GM23248 (cell line): ENCODE measurements at regions not wholly inside any gene's neighbourhood (a gene's known extent, or its start where the extent isn't known, plus 50 kb on each side); places are given as distances from the start of the nearest gene placed in this dataset.

Source experiments
- EZH2 ChIP-seq: fragments of 200-600 bp; sonication (generic); IDR thresholded peaks from 2 replicates; pipeline ENCODE4 v1.6.1; 2018; ENCODE audit warnings: antibody characterized with exemption, mild to moderate bottlenecking; ENCODE audit not compliant: insufficient read depth, poor library complexity, severe bottlenecking
- EZH2phosphoT487 ChIP-seq: fragments of 200-600 bp; sonication (generic); IDR thresholded peaks from 2 replicates; pipeline ENCODE4 v1.6.1; 2018; ENCODE audit warnings: antibody characterized with exemption, moderate library complexity, mild to moderate bottlenecking, low read depth; ENCODE audit not compliant: insufficient read depth

DNA sequence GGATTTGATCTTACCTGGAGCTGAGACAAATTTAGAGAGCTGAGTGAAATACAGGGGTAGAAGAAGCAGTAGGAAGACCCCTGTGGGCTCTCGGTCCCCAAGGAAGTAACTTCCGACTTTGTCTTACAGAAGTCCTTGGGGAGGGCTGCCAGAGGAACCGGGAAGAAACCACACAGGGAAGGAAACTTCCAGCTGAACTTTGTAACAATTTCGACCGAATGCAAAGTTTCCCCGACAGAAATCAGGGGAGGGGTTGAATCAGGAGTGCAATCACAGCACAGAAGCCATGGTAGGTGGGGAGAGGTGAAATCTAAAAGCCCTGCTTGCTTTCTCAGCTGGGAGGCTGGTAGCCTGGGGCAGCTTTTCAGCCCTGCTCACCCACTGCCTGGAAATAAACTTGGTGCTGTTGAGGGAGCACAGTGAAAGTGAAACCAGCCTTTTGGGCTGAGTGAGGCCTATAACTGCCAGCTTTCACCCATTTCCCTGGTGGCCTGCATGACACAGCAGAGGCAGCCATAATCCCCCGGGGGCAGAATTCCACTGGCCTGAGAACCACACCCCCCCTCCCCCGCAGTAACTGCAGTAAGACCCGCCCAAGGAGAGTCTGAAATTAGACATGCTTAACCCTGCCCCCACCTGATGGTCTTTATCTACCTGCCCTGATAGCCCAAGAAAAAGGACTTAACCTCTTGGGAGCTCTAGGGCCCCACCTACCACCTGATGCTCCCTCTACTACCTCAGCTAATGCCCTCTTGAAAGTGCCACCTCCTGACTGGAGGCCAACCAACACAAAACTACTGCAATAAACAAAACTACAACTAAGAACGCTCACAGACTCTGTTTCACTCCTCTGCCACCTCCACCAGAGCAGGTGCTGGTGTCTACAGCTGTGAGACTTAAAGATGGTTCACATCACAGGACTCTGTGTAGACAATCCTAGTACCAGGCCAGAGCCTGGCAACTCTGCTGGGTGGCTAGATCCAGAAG, 248.2 kb downstream of the PARM1 start:
- TF ChIP-seq EZH2 (no peak), EZH2phosphoT487 (no peak)
